ENCODE measurements at regions not wholly inside any gene's neighbourhood (a gene's known extent, or its start where the extent isn't known, plus 50 kb on each side); places are given as distances from the start of the nearest gene placed in this dataset.

DNA sequence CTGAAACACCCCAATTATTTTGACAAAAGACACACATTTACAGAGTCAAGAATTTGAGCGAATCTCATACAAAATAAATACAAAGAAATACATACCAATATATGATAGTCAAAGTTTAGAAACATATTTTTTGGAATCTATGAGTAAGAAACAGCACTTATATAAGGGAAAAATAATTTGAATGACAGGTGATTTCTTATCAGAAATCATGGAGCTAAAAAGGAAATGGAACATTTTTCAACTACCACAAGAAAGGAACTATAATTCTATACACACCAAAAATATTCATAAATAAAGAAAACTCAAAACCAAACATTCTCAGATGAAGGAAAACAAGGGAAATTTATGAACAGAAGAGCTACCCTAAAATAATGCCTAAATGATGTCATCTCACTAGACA lies 1226.6 kb downstream of the PCDH9 start:
- Histone ChIP-seq H3K4me1 (ENCODE audit: low read length) (no peaks in the 10 kb centered on the region), H3K9me3 (ENCODE audit: insufficient read depth, low read length) (peaks cover 11% of the 10 kb centered on the region; the same call in 1 of the 2 replicates), H4K20me1 (ENCODE audit: insufficient read depth, low read length) (no peaks in the 10 kb centered on the region), H3K4me3 (ENCODE audit: low read length) (no peak overlapping the region), H3K79me2 (ENCODE audit: low read length) (no peaks in the 10 kb centered on the region), H2AFZ (ENCODE audit: low read depth, low read length) (no peak overlapping the region), H3K4me2 (ENCODE audit: low read length) (no peak overlapping the region), H3K27me3 (ENCODE audit: low read depth, low read length) (no peaks in the 10 kb centered on the region), H3K27ac (ENCODE audit: low read length) (no peak overlapping the region), H3K9ac (ENCODE audit: low read length) (no peak overlapping the region), H3K36me3 (replicated peaks; ENCODE audit: low read depth, low read length) (no peaks in the 10 kb centered on the region)
- TF ChIP-seq CTCF (IDR thresholded peaks at IDR 0.05; ENCODE audit: low read depth, low read length) (no peak), EZH2phosphoT487 (IDR thresholded peaks at IDR 0.05; ENCODE audit: low read depth) (no peak)

DNA sequence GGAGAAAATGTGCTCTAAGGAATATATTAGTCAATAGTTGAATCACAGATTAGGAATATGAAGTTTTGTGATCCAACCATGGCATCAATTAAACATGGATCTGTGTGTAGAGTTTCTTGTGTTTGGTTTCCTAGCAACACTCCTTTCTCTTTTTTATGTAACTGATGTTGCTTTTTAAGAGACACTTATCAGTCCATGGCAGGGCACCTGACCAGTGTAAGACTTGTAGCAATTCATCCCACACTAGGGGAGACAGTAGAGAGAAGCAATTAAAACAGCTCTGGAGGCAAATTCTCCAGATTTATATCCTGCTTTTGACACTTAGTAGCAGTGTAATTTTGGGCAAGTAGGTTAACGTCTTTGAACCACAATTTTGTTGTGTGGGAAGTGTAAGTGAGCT lies 1229.0 kb downstream of the PCDH9 start:
- no peaks in the 10 kb centered on the region for H3K4me1 ChIP-seq (ENCODE audit: low read length)
- no peaks in the 10 kb centered on the region for H3K79me2 ChIP-seq (ENCODE audit: low read length)
- no peak overlapping the region for H3K4me2 ChIP-seq (ENCODE audit: low read length)
- no peaks in the 10 kb centered on the region for H3K27me3 ChIP-seq (ENCODE audit: low read depth, low read length)
- no peak overlapping the region for H2AFZ ChIP-seq (ENCODE audit: low read depth, low read length)
- no peak for TF ChIP-seq CTCF (IDR thresholded peaks at IDR 0.05; ENCODE audit: low read depth, low read length)
- no peak for TF ChIP-seq EZH2phosphoT487 (IDR thresholded peaks at IDR 0.05; ENCODE audit: low read depth)
- no peak overlapping the region for H3K9ac ChIP-seq (ENCODE audit: low read length)
- H3K27ac ChIP-seq (ENCODE audit: low read length), result no peak overlapping the region
- H3K4me3 ChIP-seq (ENCODE audit: low read length), result no peak overlapping the region
- no peaks in the 10 kb centered on the region for H4K20me1 ChIP-seq (ENCODE audit: insufficient read depth, low read length)
- H3K9me3 ChIP-seq (ENCODE audit: insufficient read depth, low read length), result peaks cover 11% of the 10 kb centered on the region; the same call in 1 of the 2 replicates
- H3K36me3 ChIP-seq (replicated peaks; ENCODE audit: low read depth, low read length), result no peaks in the 10 kb centered on the region

DNA sequence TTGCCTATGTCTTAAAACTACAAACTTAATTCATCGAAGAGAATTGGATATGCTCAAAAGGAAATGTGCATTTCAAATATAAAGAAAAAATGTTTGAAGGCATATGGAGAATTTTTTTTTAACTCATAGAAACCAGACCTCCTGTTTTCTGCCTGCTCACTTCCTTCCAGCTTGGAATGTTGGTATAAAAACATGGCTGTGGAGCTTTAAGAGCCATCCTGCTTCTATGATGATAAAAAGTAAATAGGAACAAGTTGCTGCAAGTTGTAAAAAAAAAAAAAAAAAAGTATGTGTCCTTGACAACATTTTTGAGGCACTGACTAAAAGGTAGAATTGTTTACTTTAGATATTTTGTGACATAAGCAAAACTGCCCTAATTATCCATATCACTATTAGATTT lies 1230.7 kb downstream of the PCDH9 start:
- Histone ChIP-seq H4K20me1 (ENCODE audit: insufficient read depth, low read length) (no peaks in the 10 kb centered on the region), H3K4me1 (ENCODE audit: low read length) (no peaks in the 10 kb centered on the region)

GRCh38 chr13:65990684-65991083 lies 1239.5 kb downstream of the PCDH9 start:
- H3K27ac ChIP-seq (ENCODE audit: low read length), result no peak overlapping the region
- H3K4me1 ChIP-seq (ENCODE audit: low read length), result no peaks in the 10 kb centered on the region
- no peak overlapping the region for H3K4me3 ChIP-seq (ENCODE audit: low read length)
- H3K9ac ChIP-seq (ENCODE audit: low read length), result no peak overlapping the region
- H3K9me3 ChIP-seq (ENCODE audit: insufficient read depth, low read length), result no peaks in the 10 kb centered on the region
- H2AFZ ChIP-seq (ENCODE audit: low read depth, low read length), result no peak overlapping the region
- no peaks in the 10 kb centered on the region for H3K27me3 ChIP-seq (ENCODE audit: low read depth, low read length)
- no peaks in the 10 kb centered on the region for H3K79me2 ChIP-seq (ENCODE audit: low read length)
- H3K36me3 ChIP-seq (replicated peaks; ENCODE audit: low read depth, low read length), result no peaks in the 10 kb centered on the region
- H3K4me2 ChIP-seq (ENCODE audit: low read length), result no peak overlapping the region
- H4K20me1 ChIP-seq (ENCODE audit: insufficient read depth, low read length), result no peaks in the 10 kb centered on the region
- TF ChIP-seq CTCF (IDR thresholded peaks at IDR 0.05; ENCODE audit: low read depth, low read length) (no peak), EZH2phosphoT487 (IDR thresholded peaks at IDR 0.05; ENCODE audit: low read depth) (no peak)

More for the DNA sequence above, 1230.7 kb downstream of the PCDH9 start:
- no peak overlapping the region for H3K27ac ChIP-seq (ENCODE audit: low read length)
- no peak overlapping the region for H3K4me2 ChIP-seq (ENCODE audit: low read length)
- no peaks in the 10 kb centered on the region for H3K27me3 ChIP-seq (ENCODE audit: low read depth, low read length)
- H3K36me3 ChIP-seq (replicated peaks; ENCODE audit: low read depth, low read length), result no peaks in the 10 kb centered on the region
- no peaks in the 10 kb centered on the region for H3K79me2 ChIP-seq (ENCODE audit: low read length)
- H2AFZ ChIP-seq (ENCODE audit: low read depth, low read length), result no peak overlapping the region
- no peak overlapping the region for H3K4me3 ChIP-seq (ENCODE audit: low read length)
- H3K9ac ChIP-seq (ENCODE audit: low read length), result no peak overlapping the region
- TF ChIP-seq EZH2phosphoT487 (IDR thresholded peaks at IDR 0.05; ENCODE audit: low read depth) (no peak), CTCF (IDR thresholded peaks at IDR 0.05; ENCODE audit: low read depth, low read length) (no peak)
- peaks cover 11% of the 10 kb centered on the region; the same call in 1 of the 2 replicates for H3K9me3 ChIP-seq (ENCODE audit: insufficient read depth, low read length)
